H1 (cell line): ENCODE measurements at regions not wholly inside any gene's neighbourhood (a gene's known extent, or its start where the extent isn't known, plus 50 kb on each side); places are given as distances from the start of the nearest gene placed in this dataset.

Experiments
- CTCF ChIA-PET: fragments of 300-600 bp; sonication (Branson Sonifier 250); formaldehyde crosslinking; loops from one replicate; lab custom pipeline; 2021; ENCODE audit not compliant: partially characterized antibody; lab: Charles Lee
- POLR2A ChIA-PET: fragments of 300-600 bp; sonication (Branson Sonifier 250); formaldehyde crosslinking; loops from one replicate; lab custom pipeline; 2021; ENCODE audit warnings: inconsistent platforms; ENCODE audit not compliant: partially characterized antibody; lab: Charles Lee
- DNase-seq, 2 experiments: peaks; one replicate each; pipeline versions ENCODE4 v3.0.0 to v3.0.0-alpha.2; 2010 to 2022; ENCODE audit warnings: low spot score in 2 of 2, low read depth in 1 of 2, mixed read lengths in 1 of 2
- FAIRE-seq: peaks from 2 replicates; lab custom pipeline; 2011; peaks lifted over from hg19 to GRCh38; lab: Jason Lieb, UNC
- H2AFZ ChIP-seq: 2 replicates; pipeline ENCODE4 v1.8.1; 2012; ENCODE audit warnings: low read length, inconsistent platforms
- H2AK5ac ChIP-seq: 2 replicates; pipeline ENCODE4 v1.6.1; 2013; ENCODE audit warnings: low read depth, low read length
- H2BK120ac ChIP-seq: replicated peaks from 2 replicates; pipeline ENCODE3; 2013; ENCODE audit warnings: low read depth, low read length, inconsistent platforms
- H2BK12ac ChIP-seq: 2 replicates; pipeline ENCODE4 v1.6.1; 2013; ENCODE audit warnings: low read depth, low read length
- H2BK15ac ChIP-seq: 2 replicates; pipeline ENCODE4 v1.6.1; 2013; ENCODE audit warnings: low read length
- H2BK20ac ChIP-seq: 2 replicates; pipeline ENCODE4 v1.6.1; 2013; ENCODE audit warnings: low read length
- H2BK5ac ChIP-seq: 2 replicates; pipeline ENCODE4 v1.6.1; 2013; ENCODE audit warnings: low read depth, low read length
- H3K14ac ChIP-seq: 2 replicates; pipeline ENCODE4 v1.6.1; 2013; ENCODE audit warnings: inconsistent platforms; ENCODE audit not compliant: insufficient read length
- H3K18ac ChIP-seq: 2 replicates; pipeline ENCODE4 v1.6.1; 2013; ENCODE audit warnings: low read length; ENCODE audit errors: extremely low read depth
- H3K23ac ChIP-seq: 2 replicates; pipeline ENCODE4 v1.6.1; 2013; ENCODE audit warnings: inconsistent platforms; ENCODE audit not compliant: insufficient read length
- H3K23me2 ChIP-seq: 2 replicates; pipeline ENCODE4 v1.6.1; 2013; ENCODE audit warnings: low read depth, low read length
- H3K27ac ChIP-seq: 2 replicates; pipeline ENCODE4 v1.6.1; 2011; ENCODE audit warnings: low read depth, low read length, inconsistent platforms
- H3K27me3 ChIP-seq, 4 experiments: replicated peaks in 1 of 4; 1 replicate in 1 of 4; 2 replicates in 3 of 4; pipeline versions ENCODE4 v1.6.1 to v1.8.1; 2011 to 2013; ENCODE audit warnings: low read length in 3 of 4, mild to moderate bottlenecking in 3 of 4, inconsistent platforms in 2 of 4, mixed read lengths in 2 of 4, moderate library complexity in 1 of 4; ENCODE audit not compliant: control insufficient read depth in 3 of 4, insufficient read depth in 3 of 4; ENCODE audit errors: extremely low read depth in 1 of 4
- H3K36me3 ChIP-seq, 4 experiments: 2 replicates each; pipeline versions ENCODE4 v1.6.1 to v1.8.1; 2011 to 2013; ENCODE audit warnings: mild to moderate bottlenecking in 4 of 4, low read length in 3 of 4, moderate library complexity in 2 of 4, control low read depth in 1 of 4, inconsistent platforms in 1 of 4; ENCODE audit not compliant: insufficient read depth in 4 of 4, control insufficient read depth in 2 of 4
- H3K4ac ChIP-seq: replicated peaks from 2 replicates; pipeline ENCODE3; 2013; ENCODE audit warnings: low read length, low read depth, mixed read lengths, inconsistent platforms; ENCODE audit not compliant: insufficient read length
- H3K4me1 ChIP-seq, 4 experiments: replicated peaks in 1 of 4; 1 replicate in 1 of 4; 2 replicates in 3 of 4; pipeline versions ENCODE4 v1.6.1 to v1.8.1; 2011 to 2013; ENCODE audit warnings: low read length in 3 of 4, inconsistent platforms in 2 of 4, mixed read lengths in 1 of 4; ENCODE audit not compliant: insufficient read depth in 4 of 4, control insufficient read depth in 3 of 4
- H3K4me2 ChIP-seq, 2 experiments: 2 replicates each; pipeline versions ENCODE4 v1.6.1 to v1.8.1; 2011 to 2013; ENCODE audit warnings: low read depth in 2 of 2, low read length in 2 of 2, control low read depth in 1 of 2, inconsistent platforms in 1 of 2, mild to moderate bottlenecking in 1 of 2; ENCODE audit not compliant: insufficient read depth in 1 of 2
- H3K4me3 ChIP-seq, 4 experiments: fragments of 200-600, 300-600 bp in 1 of 4; sonication (generic), shearing (Covaris generic), sonication (Bioruptor Twin) in 1 of 4; 2 replicates each; pipeline versions ENCODE4 v1.5.1 to v1.8.1; 2011 to 2016; ENCODE audit warnings: low read length in 4 of 4, low read depth in 3 of 4, control low read depth in 2 of 4, inconsistent platforms in 2 of 4, mild to moderate bottlenecking in 2 of 4, mixed read lengths in 1 of 4, moderate library complexity in 1 of 4; ENCODE audit not compliant: insufficient read depth in 2 of 4; ENCODE audit errors: extremely low read depth in 1 of 4
- H3K56ac ChIP-seq: replicated peaks from 2 replicates; pipeline ENCODE3; 2013; ENCODE audit warnings: low read depth, mild to moderate bottlenecking, mixed read lengths, low read length, inconsistent platforms; ENCODE audit not compliant: insufficient read length
- H3K79me1 ChIP-seq: 2 replicates; pipeline ENCODE4 v1.6.1; 2013; ENCODE audit warnings: low read depth, low read length, control low read depth
- H3K79me2 ChIP-seq, 2 experiments: 2 replicates each; pipeline versions ENCODE4 v1.6.1 to v1.8.1; 2012 to 2013; ENCODE audit warnings: low read length in 2 of 2, mild to moderate bottlenecking in 2 of 2, inconsistent platforms in 1 of 2; ENCODE audit not compliant: insufficient read depth in 2 of 2, control insufficient read depth in 1 of 2
- H3K9ac ChIP-seq, 4 experiments: replicated peaks in 1 of 4; 1 replicate in 1 of 4; 2 replicates in 3 of 4; pipeline versions ENCODE4 v1.6.1 to v1.8.1; 2011 to 2013; ENCODE audit warnings: low read depth in 3 of 4, low read length in 3 of 4, control low read depth in 2 of 4, mild to moderate bottlenecking in 2 of 4, moderate library complexity in 2 of 4, inconsistent platforms in 1 of 4; ENCODE audit errors: extremely low read depth in 1 of 4
- H3K9me3 ChIP-seq, 2 experiments: 2 replicates each; pipeline versions ENCODE4 v1.6.1 to v1.8.1; 2012 to 2013; ENCODE audit warnings: mild to moderate bottlenecking in 2 of 2, moderate library complexity in 2 of 2, control low read depth in 1 of 2, inconsistent platforms in 1 of 2, low read depth in 1 of 2, low read length in 1 of 2, mixed read lengths in 1 of 2; ENCODE audit not compliant: insufficient read depth in 2 of 2
- H4K20me1 ChIP-seq, 2 experiments: replicated peaks in 1 of 2; 2 replicates each; pipeline versions ENCODE3 to v1.8.1; 2011 to 2013; ENCODE audit warnings: inconsistent platforms in 2 of 2, low read length in 2 of 2, mild to moderate bottlenecking in 1 of 2; ENCODE audit not compliant: insufficient read depth in 2 of 2, control insufficient read depth in 1 of 2
- H4K5ac ChIP-seq: 2 replicates; pipeline ENCODE4 v1.6.1; 2013; ENCODE audit warnings: low read length, low read depth, mixed read lengths, inconsistent platforms; ENCODE audit not compliant: insufficient read length
- H4K8ac ChIP-seq: 2 replicates; pipeline ENCODE4 v1.8.0; 2013; ENCODE audit warnings: mild to moderate bottlenecking, moderate library complexity, low read length, inconsistent platforms; ENCODE audit not compliant: insufficient read depth; ENCODE audit errors: extremely low read depth
- H4K91ac ChIP-seq: replicated peaks from 2 replicates; pipeline ENCODE3; 2013; ENCODE audit warnings: low read length, mixed read lengths, inconsistent platforms; ENCODE audit not compliant: insufficient read length
- ATF3 ChIP-seq: IDR thresholded peaks from 2 replicates; pipeline ENCODE4 v1.6.1; 2011; ENCODE audit warnings: low read depth, mild to moderate bottlenecking, low read length; ENCODE audit not compliant: insufficient read depth
- MAX ChIP-seq: IDR thresholded peaks from 2 replicates; pipeline ENCODE4 v1.6.1; 2012; ENCODE audit warnings: inconsistent platforms
- WGBS, 2 experiments: shearing (Covaris generic) in 1 of 2; methylation state at CpG; one replicate each; pipeline versions ENCODE4 v1.1.6 to v1.1.7; 2013 to 2015; ENCODE audit warnings: low lambda C conversion rate in 2 of 2, mixed read lengths in 2 of 2, inconsistent platforms in 1 of 2, low coverage in 1 of 2, missing lambda C conversion rate in 1 of 2; ENCODE audit not compliant: insufficient replicate concordance in 2 of 2, insufficient coverage in 1 of 2, insufficient read length in 1 of 2; ENCODE audit errors: extremely low coverage in 1 of 2, missing lambda C conversion rate in 1 of 2; 5-methylcytosine and 5-hydroxymethylcytosine counted together

- Histone ChIP-seq H3K79me2 (no peaks in the 10 kb centered on the region), H3K14ac (no peak overlapping the region), H3K18ac (no peak overlapping the region), H3K56ac (no peak overlapping the region), H3K4me2 (no peak overlapping the region), H3K23ac (no peak overlapping the region), H3K4ac (no peak overlapping the region), H2BK120ac (no peak overlapping the region), H2AK5ac (no peak overlapping the region), H3K4me1 (no peaks in the 10 kb centered on the region), H2AFZ (no peak overlapping the region), H4K91ac (no peak overlapping the region), H2BK20ac (no peak overlapping the region), H2BK12ac (no peak overlapping the region), H4K20me1 (no peaks in the 10 kb centered on the region), H3K4me3 (no peak overlapping the region), H2BK5ac (no peak overlapping the region), H3K79me1 (no peaks in the 10 kb centered on the region), H3K9ac (no peak overlapping the region), H3K23me2 (no peaks in the 10 kb centered on the region), H3K27ac (no peak overlapping the region), H3K27me3 (no peaks in the 10 kb centered on the region), H3K9me3 (no peaks in the 10 kb centered on the region), H4K5ac (no peak overlapping the region), H3K36me3 (no peaks in the 10 kb centered on the region; a peak in 1 of 8 replicates), H4K8ac (no peak overlapping the region), H2BK15ac (no peak overlapping the region)
- no peak for TF ChIP-seq ATF3
- no peak for TF ChIP-seq MAX
- FAIRE-seq (no peak), DNase-seq (no peak)
- POLR2A ChIA-PET = no interaction called here
- WGBS, 2 experiments = 89% methylated on average over 6 of the region's 6 CpGs; no CpG with 5 or more reads in 1 of the 2 experiments
- CTCF ChIA-PET = interaction anchor here (1.4 kb wide), 1 partner anchor 476 kb away, joined by 5 read pairs; no protein-coding TSS in a partner anchor
Measured at GRCh38 chr4:176571206-176571605, 221.5 kb downstream of the VEGFC start.
